HepG2 (cell line): ENCODE measurements at regions not wholly inside any gene's neighbourhood (a gene's known extent, or its start where the extent isn't known, plus 50 kb on each side); places are given as distances from the start of the nearest gene placed in this dataset.
A peak's percentile ranks its signal among the peaks of the same experiment; 100 is the strongest.

ENCODE experiments used
- CTCF ChIP-seq: sonication (generic); formaldehyde crosslinking; IDR thresholded peaks from 2 replicates; pipeline ENCODE4 v1.5.0; 2020; ENCODE audit warnings: mild to moderate bottlenecking, missing genetic modification reagents, moderate library complexity
- EP300 ChIP-seq, 3 experiments: sonication (generic) in 1 of 3; formaldehyde crosslinking in 1 of 3; IDR thresholded peaks; 2 replicates each; pipeline versions ENCODE4 v1.5.1 to v1.6.1; 2011 to 2020; ENCODE audit warnings: low read depth in 2 of 3, low read length in 2 of 3, borderline replicate concordance in 1 of 3, improper control_type of control experiment in 1 of 3, mild to moderate bottlenecking in 1 of 3, missing genetic modification reagents in 1 of 3, moderate library complexity in 1 of 3
- EZH2 ChIP-seq: conservative IDR thresholded peaks from 2 replicates; pipeline ENCODE4 v1.6.1; 2012; ENCODE audit warnings: mild to moderate bottlenecking, low read depth, low read length, moderate library complexity
- JUNB ChIP-seq: sonication (generic); formaldehyde crosslinking; IDR thresholded peaks from 2 replicates; pipeline ENCODE4 v1.8.0; 2022; ENCODE audit warnings: missing genetic modification reagents, mild to moderate bottlenecking, borderline replicate concordance
- KDM4B ChIP-seq: sonication (generic); formaldehyde crosslinking; IDR thresholded peaks from 2 replicates; pipeline ENCODE4 v1.4.0; 2020; ENCODE audit warnings: missing genetic modification reagents
- PLRG1 ChIP-seq: fragments of 450-650 bp; conservative IDR thresholded peaks from 2 replicates; pipeline ENCODE4 v1.6.1; 2016
- POLR2A ChIP-seq, 2 experiments: IDR thresholded peaks; 2 replicates each; pipeline ENCODE4 v1.6.1; 2011; ENCODE audit warnings: low read depth in 2 of 2, low read length in 2 of 2, mild to moderate bottlenecking in 1 of 2, moderate library complexity in 1 of 2; ENCODE audit not compliant: insufficient read depth in 1 of 2
- POLR2AphosphoS5 ChIP-seq: IDR thresholded peaks from 2 replicates; pipeline ENCODE4 v1.6.1; 2012; ENCODE audit warnings: low read depth, low read length
- PRDM15 ChIP-seq: sonication (generic); formaldehyde crosslinking; IDR thresholded peaks from 2 replicates; pipeline ENCODE4 v1.4.0; 2020; ENCODE audit warnings: missing genetic modification reagents
- PREB ChIP-seq: sonication (generic); formaldehyde crosslinking; IDR thresholded peaks from 2 replicates; pipeline ENCODE4 v1.4.0; 2020; ENCODE audit warnings: missing genetic modification reagents
- SIN3A ChIP-seq: IDR thresholded peaks from 2 replicates; pipeline ENCODE4 v1.6.1; 2011; ENCODE audit warnings: low read depth, mild to moderate bottlenecking, control low read depth, low read length, borderline replicate concordance
- ZNF34 ChIP-seq: sonication (generic); formaldehyde crosslinking; IDR thresholded peaks from 2 replicates; pipeline ENCODE4 v1.4.0; 2020; ENCODE audit warnings: mild to moderate bottlenecking, missing genetic modification reagents, borderline replicate concordance
- ZNF430 ChIP-seq: sonication (generic); formaldehyde crosslinking; IDR thresholded peaks from 2 replicates; pipeline ENCODE4 v1.9.0; 2021; ENCODE audit warnings: mild to moderate bottlenecking, missing genetic modification reagents
- ZXDC ChIP-seq: sonication (generic); formaldehyde crosslinking; IDR thresholded peaks from 2 replicates; pipeline ENCODE4 v1.5.0; 2020; ENCODE audit warnings: mild to moderate bottlenecking, missing genetic modification reagents

GRCh38 chr20:53763707-53764414, 170.2 kb upstream of the ZNF217 start:
- TF ChIP-seq POLR2A (IDR thresholded peaks at IDR 0.05; ENCODE audit: insufficient read depth in 1 of 2, low read depth in 2 of 2, low read length in 2 of 2) (peak; percentile 26 to 48; a peak in 2 of 4 replicates), KDM4B (CRISPR knock-in tag) (peak; percentile 96), SIN3A (no peak), PREB (CRISPR knock-in tag) (no peak), PLRG1 (no peak), PRDM15 (CRISPR knock-in tag) (no peak), ZNF34 (CRISPR knock-in tag) (no peak), ZXDC (CRISPR knock-in tag) (no peak), ZNF430 (peak; percentile 94), EZH2 (no peak), POLR2AphosphoS5 (peak; percentile 52), JUNB (no peak), CTCF (CRISPR knock-in tag) (no peak), EP300 (IDR thresholded peaks at IDR 0.05; ENCODE audit: low read depth in 2 of 2, low read length in 2 of 2) (peak; percentile 95 to 99; a peak in 3 of 4 replicates), EP300 (CRISPR knock-in tag; IDR thresholded peaks at IDR 0.05; ENCODE audit: borderline replicate concordance) (peak; percentile 97)
